Small intestine (tissue), 7 donors: ENCODE measurements at regions not wholly inside any gene's neighbourhood (a gene's known extent, or its start where the extent isn't known, plus 50 kb on each side); places are given as distances from the start of the nearest gene placed in this dataset.

ENCODE experiments used
- DNase-seq, 2 donors: peaks; one replicate each; pipeline versions ENCODE4 v3.0.0 to v3.0.0-alpha.2; 2013
- FAIRE-seq: peaks from 2 replicates; lab custom pipeline; 2012; peaks lifted over from hg19 to GRCh38; lab: Jason Lieb, UNC
- H3K27ac ChIP-seq, 3 donors: one replicate each; pipeline ENCODE4 v1.5.1; 2013; ENCODE audit warnings: low read length in 2 of 3, mild to moderate bottlenecking in 2 of 3, control low read depth in 1 of 3, inconsistent platforms in 1 of 3, low read depth in 1 of 3, moderate library complexity in 1 of 3
- H3K27me3 ChIP-seq, 3 donors: one replicate each; pipeline ENCODE4 v1.6.1; 2013; ENCODE audit warnings: low read length in 3 of 3, inconsistent platforms in 1 of 3; ENCODE audit not compliant: control insufficient read depth in 3 of 3, insufficient read depth in 3 of 3
- H3K36me3 ChIP-seq, 3 donors: one replicate each; pipeline ENCODE4 v1.6.1; 2013; ENCODE audit warnings: low read length in 3 of 3, inconsistent platforms in 1 of 3, low read depth in 1 of 3, mild to moderate bottlenecking in 1 of 3, moderate library complexity in 1 of 3; ENCODE audit not compliant: control insufficient read depth in 3 of 3, insufficient read depth in 2 of 3
- H3K4me1 ChIP-seq, 3 donors: one replicate each; pipeline ENCODE4 v1.6.1; 2013; ENCODE audit warnings: low read length in 2 of 3, inconsistent platforms in 1 of 3, low read depth in 1 of 3, mild to moderate bottlenecking in 1 of 3, moderate library complexity in 1 of 3; ENCODE audit not compliant: control insufficient read depth in 3 of 3, insufficient read depth in 2 of 3
- H3K4me3 ChIP-seq, 3 donors: one replicate each; pipeline ENCODE4 v1.5.1; 2013; ENCODE audit warnings: low read length in 3 of 3, control low read depth in 1 of 3, inconsistent platforms in 1 of 3, low read depth in 1 of 3, mild to moderate bottlenecking in 1 of 3, moderate library complexity in 1 of 3
- H3K9me3 ChIP-seq, 2 donors: one replicate each; pipeline ENCODE4 v1.6.1; 2013; ENCODE audit warnings: low read depth in 1 of 2, low read length in 1 of 2; ENCODE audit not compliant: control insufficient read depth in 2 of 2, insufficient read depth in 1 of 2
- WGBS, 3 donors: extraction: QIAGEN DNeasy Blood & Tissue Kit; methylation state at CpG; one replicate each; pipeline ENCODE4 v1.1.7; 2013; 5-methylcytosine and 5-hydroxymethylcytosine counted together
- donor health status: healthy with polysubstance abuse.
- donor health status: control.
- donor health status: control.
- donor health status: Bipolar disorder and iron deficiency.
- donor health status: healthy.

- Histone ChIP-seq H3K4me1 (no peaks in the 10 kb centered on the region), H3K36me3 (no peaks in the 10 kb centered on the region), H3K4me3 (no peak overlapping the region), H3K9me3 (no peaks in the 10 kb centered on the region), H3K27ac (no peak overlapping the region), H3K27me3 (no peaks in the 10 kb centered on the region)
- WGBS, 3 donors: 41 to 74% (median 63%) methylated on average over 5 of the region's 5 CpGs
- FAIRE-seq: no peak
- DNase-seq: no peak
These were observed 648.5 kb upstream of the NR2F2 start for GRCh38 chr15:95681836-95682544.

- Histone ChIP-seq H3K27ac (no peak overlapping the region), H3K27me3 (no peaks in the 10 kb centered on the region), H3K9me3 (no peaks in the 10 kb centered on the region), H3K36me3 (no peaks in the 10 kb centered on the region), H3K4me3 (no peak overlapping the region), H3K4me1 (no peaks in the 10 kb centered on the region)
- WGBS, 3 donors: 84 to 88% (median 84%) methylated on average over 4 of the region's 4 CpGs
- DNase-seq: no peak
- FAIRE-seq: no peak
These were observed 646.4 kb upstream of the NR2F2 start for GRCh38 chr15:95684126-95684525.

GRCh38 chr15:95684693-95685115 is 645.8 kb upstream of the NR2F2 start:
- Histone ChIP-seq H3K36me3 (no peaks in the 10 kb centered on the region), H3K27ac (no peak overlapping the region), H3K4me3 (no peak overlapping the region), H3K27me3 (no peaks in the 10 kb centered on the region), H3K4me1 (no peaks in the 10 kb centered on the region), H3K9me3 (no peaks in the 10 kb centered on the region)
- DNase-seq: no peak
- 7 to 52% (median 26%) methylated on average over 1 of the region's 1 CpG for whole genome bisulfite sequencing, 3 donors
- no peak for FAIRE-seq

GRCh38 chr15:95687061-95687460 is 643.4 kb upstream of the NR2F2 start:
- Histone ChIP-seq H3K36me3 (no peaks in the 10 kb centered on the region), H3K27me3 (no peaks in the 10 kb centered on the region), H3K27ac (no peak overlapping the region), H3K4me3 (no peak overlapping the region), H3K4me1 (no peaks in the 10 kb centered on the region), H3K9me3 (peaks cover 0 to 2% of the 10 kb centered on the region in 2 donors)
- no peak for FAIRE-seq
- DNase-seq: no peak
- WGBS, 3 donors: 72 to 83% (median 79%) methylated on average over 1 of the region's 1 CpG

- Histone ChIP-seq H3K27me3 (no peaks in the 10 kb centered on the region), H3K27ac (no peak overlapping the region), H3K4me1 (no peaks in the 10 kb centered on the region), H3K9me3 (peaks cover 0 to 2% of the 10 kb centered on the region in 2 donors), H3K4me3 (no peak overlapping the region), H3K36me3 (no peaks in the 10 kb centered on the region)
- FAIRE-seq (no peak), DNase-seq (no peak)
- 74 to 86% (median 80%) methylated on average over 2 of the region's 2 CpGs for WGBS, 3 donors
These were observed 642.8 kb upstream of the NR2F2 start for GRCh38 chr15:95687686-95688085.

- Histone ChIP-seq H3K4me3 (no peak overlapping the region), H3K27me3 (no peaks in the 10 kb centered on the region), H3K4me1 (no peaks in the 10 kb centered on the region), H3K36me3 (no peaks in the 10 kb centered on the region), H3K27ac (no peak overlapping the region), H3K9me3 (peaks cover 2 to 6% of the 10 kb centered on the region in 2 donors)
- DNase-seq (no peak), FAIRE-seq (no peak)
- 72 to 85% (median 74%) methylated on average over 7 of the region's 7 CpGs for WGBS, 3 donors
These were observed 639.7 kb upstream of the NR2F2 start for GRCh38 chr15:95690631-95691340.

- Histone ChIP-seq H3K27ac (no peak overlapping the region), H3K4me1 (no peaks in the 10 kb centered on the region), H3K36me3 (no peaks in the 10 kb centered on the region), H3K9me3 (peaks cover 2 to 6% of the 10 kb centered on the region in 2 donors), H3K4me3 (no peak overlapping the region), H3K27me3 (no peaks in the 10 kb centered on the region)
- WGBS, 3 donors: 88 to 91% (median 90%) methylated on average over 1 of the region's 1 CpG
- FAIRE-seq: no peak
- no peak for DNase-seq
These were observed 636.6 kb upstream of the NR2F2 start for GRCh38 chr15:95693917-95694316.

- Histone ChIP-seq H3K9me3 (peaks cover 2 to 28% of the 10 kb centered on the region in 2 donors), H3K27ac (no peak overlapping the region), H3K27me3 (no peaks in the 10 kb centered on the region), H3K36me3 (no peaks in the 10 kb centered on the region), H3K4me3 (no peak overlapping the region), H3K4me1 (no peaks in the 10 kb centered on the region)
- WGBS, 3 donors: 28 to 55% (median 39%) methylated on average over 2 of the region's 2 CpGs
- DNase-seq (no peak), FAIRE-seq (no peak)
These were observed 632.3 kb upstream of the NR2F2 start for GRCh38 chr15:95698230-95698629.
